SH-SY5Y (cell line): ENCODE measurements at regions not wholly inside any gene's neighbourhood (a gene's known extent, or its start where the extent isn't known, plus 50 kb on each side); places are given as distances from the start of the nearest gene placed in this dataset.

Source experiments
- GATA2 ChIP-seq: IDR thresholded peaks from 2 replicates; pipeline ENCODE4 v1.6.1; 2011; ENCODE audit warnings: mild to moderate bottlenecking, low read depth, low read length
- GATA3 ChIP-seq: IDR thresholded peaks from 2 replicates; pipeline ENCODE4 v1.6.1; 2011; ENCODE audit warnings: low read depth, mild to moderate bottlenecking, low read length, moderate library complexity

DNA sequence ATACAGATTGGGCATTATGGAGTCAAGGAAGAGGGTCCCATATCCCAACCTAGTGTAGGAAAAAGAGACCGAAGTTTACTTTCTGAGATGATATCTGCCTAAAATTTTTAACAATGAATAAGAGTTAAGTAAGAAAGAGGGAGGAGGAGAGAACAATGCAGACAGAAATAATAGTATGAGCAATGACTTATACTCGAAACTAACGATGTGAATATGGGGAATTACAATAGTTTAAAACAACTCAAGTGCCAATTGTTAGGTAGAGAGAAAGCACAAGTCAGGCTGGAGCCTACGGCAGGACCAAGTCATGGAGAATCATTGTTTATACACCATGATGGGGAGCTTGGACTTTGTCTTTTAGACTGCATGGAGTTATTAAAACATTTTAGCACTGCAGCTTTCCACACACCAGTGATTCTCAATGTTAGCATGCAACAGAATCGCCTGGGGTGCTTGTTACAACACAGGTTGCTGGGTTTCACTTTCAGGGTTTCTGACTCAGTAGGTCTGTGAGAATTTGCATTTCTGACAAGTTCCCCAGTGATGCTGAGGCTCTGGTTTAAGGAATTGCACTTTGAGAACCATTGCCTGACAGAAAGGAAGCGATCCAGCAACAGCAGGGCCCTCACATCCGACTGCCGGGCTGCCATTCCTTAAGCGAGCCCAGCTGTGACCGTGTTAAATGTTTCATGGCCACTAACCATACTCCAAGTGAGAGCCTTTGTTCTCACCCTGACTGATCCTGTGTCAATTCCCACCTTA lies 511.2 kb downstream of the DCDC2C start:
- TF ChIP-seq GATA2 (no peak), GATA3 (no peak)
